ENCODE measurements at regions not wholly inside any gene's neighbourhood (a gene's known extent, or its start where the extent isn't known, plus 50 kb on each side); places are given as distances from the start of the nearest gene placed in this dataset.

DNA sequence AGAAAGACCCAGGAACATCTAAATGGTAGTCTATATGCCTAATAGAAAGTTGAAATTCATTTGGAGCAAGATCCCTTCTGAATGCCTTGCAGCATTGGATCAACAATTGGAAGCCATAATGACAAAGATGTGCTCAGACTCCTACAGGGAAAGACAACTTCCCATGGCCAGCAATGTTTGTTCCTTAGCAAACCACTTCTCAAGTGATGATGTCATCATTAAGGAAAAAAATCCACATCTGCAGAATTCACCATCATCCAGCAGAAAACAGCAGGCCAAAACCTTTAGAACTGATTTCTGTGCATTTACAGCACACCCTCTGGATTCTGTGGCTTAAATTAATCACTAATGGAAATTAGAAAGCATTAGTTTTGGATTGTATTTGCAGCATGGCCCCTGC lies 82.4 kb upstream of the ZIC3 start:
- DNase-seq, result no peak

DNA sequence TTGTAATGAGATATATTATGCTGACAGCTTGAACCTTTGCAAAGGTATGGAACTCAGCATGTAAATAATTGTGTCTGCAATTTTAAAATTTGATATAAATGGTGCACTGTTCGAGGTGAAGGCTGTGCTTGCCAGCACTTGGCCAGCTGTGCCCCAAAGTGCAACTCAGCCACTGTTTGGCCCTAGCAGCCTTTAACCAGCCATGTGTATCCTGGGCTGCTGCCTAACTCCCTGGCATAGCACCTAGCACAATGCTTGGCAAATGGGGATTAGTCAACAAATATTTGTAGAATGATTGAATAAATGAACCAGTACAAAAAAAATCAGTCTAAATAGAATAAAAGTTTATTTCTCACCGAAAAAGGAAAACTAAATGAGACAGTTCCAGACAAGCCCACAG lies 83.8 kb upstream of the ZIC3 start:
- no peak for DNase-seq

- DNase-seq, result no peak
Observed at GRCh38 chrX:137479386-137479785, 86.5 kb upstream of the ZIC3 start.

DNA sequence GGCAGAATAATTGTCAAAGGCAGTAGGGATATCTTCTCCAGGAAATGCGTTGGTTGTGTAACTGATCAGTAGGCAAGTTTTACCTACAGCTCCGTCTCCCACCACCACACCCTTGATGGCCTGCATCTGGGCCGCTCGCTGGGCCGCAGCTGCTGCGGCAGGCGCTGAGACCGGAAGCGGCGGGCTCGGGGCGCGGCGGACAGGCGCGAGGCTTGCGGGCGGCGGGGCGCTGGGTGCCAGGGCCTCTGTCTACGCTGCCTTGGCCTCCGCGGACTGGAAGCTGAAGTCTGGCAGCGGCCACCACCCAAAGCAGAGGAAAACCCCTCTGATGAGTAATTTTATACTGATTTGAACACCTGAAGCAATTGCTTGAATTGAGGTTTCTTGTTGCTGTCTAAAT lies 124.2 kb upstream of the ZIC3 start:
- DNase-seq, result no peak

DNA sequence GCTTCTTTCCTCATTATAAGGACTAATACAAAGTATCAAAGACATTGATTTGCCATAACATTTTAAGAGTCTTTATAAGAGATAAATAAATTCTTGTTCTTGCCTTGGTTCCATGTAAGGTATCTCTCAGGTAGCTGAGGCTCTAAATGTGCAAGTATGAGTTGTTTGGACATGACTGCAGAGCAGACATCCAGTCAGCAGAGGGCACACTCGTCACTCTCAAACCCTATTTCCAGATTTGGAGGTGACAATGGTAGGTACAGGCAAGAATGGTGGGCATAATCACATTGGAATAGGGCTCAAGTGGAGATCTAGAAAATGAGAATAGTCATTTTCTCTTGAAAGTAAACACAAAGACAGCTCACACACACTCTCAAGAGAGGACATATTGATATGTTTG lies 133.3 kb upstream of the ZIC3 start:
- DNase-seq, result no peak

DNA sequence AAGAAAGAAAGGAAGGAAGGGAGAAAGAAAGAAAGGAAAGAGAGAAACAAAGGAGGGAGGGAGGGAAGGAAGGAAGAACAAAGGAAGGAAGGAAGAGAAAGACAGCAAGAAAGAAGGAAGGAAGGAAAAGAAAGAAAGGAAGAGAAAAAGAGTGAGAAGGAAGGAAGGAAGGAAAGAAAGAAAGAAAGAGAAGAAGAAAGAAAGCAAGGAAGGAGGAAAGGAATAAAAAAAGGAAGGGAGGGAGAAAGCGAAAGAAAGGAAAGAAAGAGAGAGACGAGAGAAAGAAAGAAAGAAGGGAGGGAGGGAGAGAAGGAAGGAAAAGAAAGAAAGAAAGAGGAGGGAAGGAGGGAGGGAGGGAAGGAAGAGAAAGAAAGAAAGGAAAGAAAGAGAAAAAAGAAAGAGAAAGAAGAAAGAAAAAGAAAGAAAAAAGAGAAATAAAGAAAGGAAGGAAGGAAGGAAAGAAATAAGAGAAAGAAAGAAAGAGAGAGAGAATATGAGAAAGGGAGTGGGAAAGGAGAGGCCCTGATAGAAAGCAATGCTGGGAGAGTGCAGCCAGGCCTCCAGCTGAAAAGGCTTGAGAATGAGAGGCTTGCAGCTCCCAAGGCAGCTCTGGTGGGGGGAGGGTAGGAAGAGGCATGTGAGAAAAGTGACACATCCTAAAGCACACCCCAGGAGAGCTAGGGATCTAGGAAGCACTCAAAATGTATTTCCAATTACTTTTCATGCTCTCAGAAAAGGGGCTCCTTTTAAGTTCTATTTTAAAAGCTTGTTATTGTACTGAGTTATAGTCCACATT lies 134.0 kb upstream of the ZIC3 start:
- DNase-seq, result no peak

- DNase-seq, result no peak
Observed at GRCh38 chrX:137430984-137431475, 134.9 kb upstream of the ZIC3 start.

GRCh38 chrX:137430301-137430700 lies 135.6 kb upstream of the ZIC3 start:
- no peak for DNase-seq

GRCh38 chrX:137428766-137429591 lies 136.9 kb upstream of the ZIC3 start:
- no peak for DNase-seq

DNA sequence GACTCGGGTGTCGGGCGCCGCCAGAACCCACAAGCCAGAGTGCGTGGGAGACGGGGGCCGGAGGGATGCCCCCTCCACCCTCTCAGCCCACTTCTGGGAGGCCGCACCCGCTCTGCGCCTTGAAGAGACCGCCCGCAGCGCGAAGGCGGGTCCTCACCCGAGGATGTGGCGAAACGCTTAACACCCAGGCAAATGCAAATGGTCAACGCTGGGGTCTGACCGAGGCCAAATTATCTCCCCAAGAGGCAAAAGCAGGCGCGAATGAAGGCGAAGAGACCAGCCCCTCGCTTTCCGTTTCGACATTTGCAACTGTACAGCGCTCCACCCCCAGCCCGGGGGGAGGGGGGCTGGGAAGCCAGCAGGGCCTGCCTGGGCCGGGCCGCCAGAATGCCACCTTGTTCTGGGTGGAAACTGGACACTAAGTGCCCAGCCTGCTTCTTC lies 137.7 kb upstream of the ZIC3 start:
- DNase-seq, result no peak

GRCh38 chrX:137427816-137428215 lies 138.1 kb upstream of the ZIC3 start:
- DNase-seq, result no peak

DNA sequence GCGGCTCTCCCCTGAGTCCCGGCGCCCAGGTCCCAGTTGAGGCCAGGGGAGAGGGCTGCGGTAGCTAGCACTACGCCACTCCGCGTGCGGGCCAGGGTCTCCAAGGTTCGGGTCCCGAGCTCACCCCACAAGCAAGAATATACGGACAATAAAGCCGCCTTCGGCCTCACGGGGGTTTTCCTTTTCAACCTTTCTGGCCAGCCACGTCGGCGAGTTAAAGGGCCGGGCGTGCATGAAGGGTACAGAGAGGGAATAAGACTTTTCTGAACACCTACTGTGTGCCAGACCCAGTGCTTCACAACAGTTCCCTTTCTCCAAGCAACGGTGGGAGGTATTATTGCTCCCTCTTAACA lies 138.5 kb upstream of the ZIC3 start:
- DNase-seq, result no peak

DNA sequence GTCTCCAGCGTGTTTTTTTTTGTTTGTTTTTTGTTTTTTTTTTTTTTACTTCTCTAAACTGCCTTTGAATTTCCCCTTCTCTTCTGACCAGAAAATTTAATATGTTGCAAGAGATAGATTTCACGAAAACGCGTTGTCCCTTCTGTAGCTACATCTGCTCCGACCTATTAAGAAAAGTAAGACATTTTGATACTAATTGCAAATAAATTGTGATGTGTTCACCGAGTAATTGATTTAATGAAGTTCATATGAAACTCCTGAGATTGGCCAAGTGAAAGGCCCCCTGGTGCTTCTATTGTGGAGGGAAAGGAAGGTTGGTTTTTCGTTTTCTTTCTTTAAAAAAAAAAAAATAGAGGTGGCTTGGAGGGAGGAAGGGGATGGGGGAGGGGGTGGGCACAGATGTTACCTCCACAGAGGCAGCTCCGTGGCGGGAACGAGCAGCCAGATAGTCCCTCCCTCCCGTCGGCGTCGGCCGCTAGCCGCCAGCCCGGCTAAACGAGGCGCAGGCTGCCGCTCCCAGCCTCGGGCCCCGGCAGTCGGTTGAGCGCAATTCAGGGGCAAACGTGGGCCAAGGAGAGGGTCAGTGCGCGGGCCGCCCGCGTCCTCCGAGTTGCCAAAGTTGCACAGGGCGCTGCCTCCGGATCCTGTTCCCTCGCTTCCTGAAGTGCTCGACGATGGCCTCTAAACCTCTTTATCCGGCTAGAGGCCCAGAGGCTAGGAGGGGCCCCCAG lies 139.1 kb upstream of the ZIC3 start:
- DNase-seq, result no peak

DNA sequence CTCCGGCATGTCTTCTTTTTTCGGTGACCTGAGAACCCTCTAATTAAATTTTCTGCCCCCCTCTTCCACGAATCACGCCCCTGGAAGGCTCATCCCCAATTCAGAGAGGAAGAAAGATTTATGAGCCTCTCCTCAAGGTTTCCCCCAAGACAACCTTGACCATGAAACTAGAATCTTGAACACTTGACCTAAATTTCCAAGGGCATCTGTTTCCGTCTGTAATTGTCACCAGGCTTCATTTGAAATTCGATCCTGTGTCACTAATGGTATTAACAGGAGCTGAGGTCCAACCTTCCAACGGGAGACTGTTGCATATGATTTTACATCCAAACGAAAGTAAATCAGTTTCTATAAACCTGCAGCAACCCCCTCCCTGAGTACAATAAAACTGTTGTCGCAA lies 139.9 kb upstream of the ZIC3 start:
- DNase-seq, result no peak

DNA sequence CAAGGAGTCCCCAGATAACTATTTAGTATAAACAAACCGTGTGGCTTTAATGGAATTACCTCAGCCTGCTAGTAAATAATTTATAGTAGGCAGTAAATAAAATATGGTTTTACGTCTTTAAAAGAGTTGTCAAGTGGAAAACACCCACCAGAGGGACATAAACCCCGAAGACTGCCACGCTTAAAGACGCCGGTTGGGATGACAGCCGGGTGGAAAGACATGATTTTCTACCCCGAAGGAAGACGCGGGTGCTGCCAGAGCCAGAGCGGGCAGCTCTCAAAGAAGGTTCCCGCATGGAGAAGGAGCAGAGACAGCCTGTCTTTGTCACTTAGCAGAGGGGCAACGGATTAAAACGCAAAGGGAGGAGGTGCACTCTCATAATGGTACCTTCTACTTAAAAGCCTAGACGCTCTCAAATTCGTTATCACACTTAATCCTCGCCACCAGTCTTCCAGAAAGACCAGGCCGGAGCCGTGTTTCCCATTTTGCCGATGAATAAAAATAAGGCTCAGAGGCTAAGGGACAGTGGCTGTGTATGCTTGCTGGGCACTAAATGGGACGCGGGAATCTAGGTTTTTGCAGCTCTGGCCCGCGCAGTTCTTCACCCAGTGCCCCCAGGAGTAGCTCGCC lies 140.5 kb upstream of the ZIC3 start:
- no peak for DNase-seq

DNA sequence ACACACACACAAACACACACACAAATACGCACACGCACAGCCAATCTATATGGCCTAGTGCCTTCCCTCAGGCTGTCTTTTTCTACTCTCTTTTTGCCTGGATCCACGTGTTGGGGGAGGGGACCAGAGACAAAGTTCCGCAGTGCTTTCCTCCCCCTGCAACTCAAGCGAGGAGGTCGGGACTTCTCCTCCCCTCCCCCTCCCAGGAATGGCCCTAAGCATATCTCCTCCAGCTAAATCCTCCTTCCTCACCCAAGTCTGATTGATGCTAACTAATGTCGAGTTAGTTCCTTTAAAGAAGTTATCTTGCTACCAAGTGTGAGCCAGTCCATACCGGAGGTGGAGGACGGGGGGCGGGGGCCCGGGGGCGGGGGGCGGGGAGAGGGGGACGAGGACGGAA lies 141.2 kb upstream of the ZIC3 start:
- DNase-seq, result no peak

GRCh38 chrX:137423241-137423640 lies 142.7 kb upstream of the ZIC3 start:
- no peak for DNase-seq

DNA sequence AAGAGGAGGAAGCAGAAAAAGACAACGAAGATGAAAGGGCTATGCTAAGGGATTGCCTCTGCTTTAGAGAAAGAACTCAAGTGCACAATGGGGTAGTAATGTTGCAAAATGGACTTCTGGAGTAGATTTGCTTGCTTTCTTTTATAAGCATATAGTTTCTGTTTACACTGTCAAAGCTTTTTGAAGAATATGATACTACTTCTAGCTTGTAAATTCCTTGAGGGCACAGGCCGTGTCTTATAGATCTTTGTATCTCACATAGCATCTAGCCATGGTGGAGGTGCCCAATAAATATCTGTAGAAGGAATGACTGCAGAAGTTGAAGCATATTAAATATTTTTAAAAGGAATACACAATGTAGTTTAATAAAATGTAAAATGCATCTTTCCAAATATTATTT lies 147.8 kb upstream of the ZIC3 start:
- no peak for DNase-seq

GRCh38 chrX:137413190-137413589 lies 152.7 kb upstream of the ZIC3 start:
- no peak for DNase-seq

DNA sequence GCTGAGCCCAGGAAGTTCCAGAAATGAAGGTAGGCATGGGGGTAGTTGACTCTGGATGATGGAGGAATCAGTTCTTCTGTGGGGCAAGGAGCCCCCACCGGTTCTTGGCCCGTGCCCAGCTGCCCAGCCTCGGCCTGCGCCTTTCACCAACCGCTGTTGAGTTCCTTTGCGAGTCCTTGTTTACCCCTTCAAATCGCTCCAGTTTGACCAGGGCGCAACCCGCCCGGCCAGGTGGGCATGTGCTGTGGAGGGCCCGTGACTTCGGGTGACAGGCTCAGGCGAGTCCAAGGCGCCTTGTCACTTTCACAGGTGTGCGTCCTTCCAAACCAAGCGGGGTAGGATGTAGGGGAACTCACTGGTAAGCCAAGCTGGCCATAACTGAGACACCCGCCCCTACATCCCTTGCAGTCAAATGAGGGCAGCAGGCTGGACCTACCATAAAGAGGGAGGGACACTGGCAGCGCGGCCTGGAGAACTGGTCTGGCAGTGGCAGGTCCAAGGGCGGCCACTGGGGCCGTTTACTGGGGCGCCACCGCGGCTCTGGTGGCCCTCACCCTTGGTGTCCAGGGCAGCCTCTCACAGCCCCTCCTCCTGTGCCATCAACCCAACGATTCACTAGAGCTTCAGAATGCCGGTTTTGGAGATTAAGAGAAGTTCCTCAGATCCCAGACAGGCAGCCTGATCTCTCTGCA lies 160.3 kb upstream of the ZIC3 start:
- DNase-seq, result no peak

- no peak for DNase-seq
Observed at GRCh38 chrX:137401092-137401491, 164.8 kb upstream of the ZIC3 start.

DNA sequence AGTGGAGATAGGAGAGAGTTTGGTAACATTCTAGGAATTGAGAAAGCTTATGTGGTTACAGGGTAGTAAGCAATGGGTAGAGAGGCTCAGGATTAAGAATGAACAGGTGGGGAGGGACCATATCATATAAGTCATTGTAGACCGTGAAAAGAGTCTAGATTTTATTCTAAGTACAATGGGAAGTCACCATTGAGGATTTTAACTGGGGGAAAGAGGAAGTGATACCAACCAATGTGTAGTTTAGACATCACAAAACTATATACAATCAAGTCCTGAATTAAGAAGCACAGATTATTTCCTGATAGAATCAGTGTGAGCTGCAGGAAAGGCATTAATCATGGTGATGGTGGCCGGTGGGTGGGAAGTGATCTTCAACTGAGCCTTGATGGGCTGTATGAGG lies 178.3 kb upstream of the ZIC3 start:
- no peak for DNase-seq

All from CD4-positive, alpha-beta T cell treated with Interleukin-10 for 1 hour (primary cell).